GM12865 (cell line): ENCODE measurements at regions not wholly inside any gene's neighbourhood (a gene's known extent, or its start where the extent isn't known, plus 50 kb on each side); places are given as distances from the start of the nearest gene placed in this dataset.
"Not testable (repeated sequence)": the region's sequence is repeated elsewhere in the genome, so short reads cannot be mapped to it uniquely, and the experiment has no call there.

Experiments
- DNase-seq: peaks from one replicate; pipeline ENCODE4 v3.0.0; 2010; ENCODE audit warnings: low read depth
- H3K4me3 ChIP-seq: 2 replicates; pipeline ENCODE4 v1.5.1; 2011; ENCODE audit warnings: mild to moderate bottlenecking, low read depth, low read length, control low read depth
- CTCF ChIP-seq: IDR thresholded peaks from 2 replicates; pipeline ENCODE4 v1.5.1; 2011; ENCODE audit warnings: low read length, control low read depth, low read depth, inconsistent platforms; ENCODE audit not compliant: insufficient read depth; ENCODE audit errors: missing control alignments

GRCh38 chr12:78290606-78291345, 460.1 kb downstream of the NAV3 start:
- no peak overlapping the region for H3K4me3 ChIP-seq
- no peak for DNase-seq
- TF ChIP-seq CTCF, result no peak

GRCh38 chr12:78293059-78293686, 462.5 kb downstream of the NAV3 start:
- no peak for DNase-seq
- no peak for TF ChIP-seq CTCF
- H3K4me3 ChIP-seq, result no peak overlapping the region

- not testable (repeated sequence) for DNase-seq, H3K4me3 ChIP-seq
These were observed 470.6 kb downstream of the NAV3 start for GRCh38 chr12:78301282-78301681.

- DNase-seq, result no peak
- H3K4me3 ChIP-seq, result no peak overlapping the region
- TF ChIP-seq CTCF, result no peak
These were observed 475.1 kb downstream of the NAV3 start for GRCh38 chr12:78305808-78306207.

- TF ChIP-seq CTCF, result no peak
- no peak for DNase-seq
- no peak overlapping the region for H3K4me3 ChIP-seq
These were observed 475.5 kb downstream of the NAV3 start for GRCh38 chr12:78306236-78306635.

- TF ChIP-seq CTCF, result no peak
- H3K4me3 ChIP-seq, result no peak overlapping the region
- DNase-seq, result no peak
These were observed 478.0 kb downstream of the NAV3 start for GRCh38 chr12:78308701-78309100.

- TF ChIP-seq CTCF, result no peak
- H3K4me3 ChIP-seq, result no peak overlapping the region
- no peak for DNase-seq
These were observed 484.3 kb downstream of the NAV3 start for GRCh38 chr12:78315028-78315427.
